ENCODE measurements at regions not wholly inside any gene's neighbourhood (a gene's known extent, or its start where the extent isn't known, plus 50 kb on each side); places are given as distances from the start of the nearest gene placed in this dataset.
A peak's percentile ranks its signal among the peaks of the same experiment; 100 is the strongest.

DNA sequence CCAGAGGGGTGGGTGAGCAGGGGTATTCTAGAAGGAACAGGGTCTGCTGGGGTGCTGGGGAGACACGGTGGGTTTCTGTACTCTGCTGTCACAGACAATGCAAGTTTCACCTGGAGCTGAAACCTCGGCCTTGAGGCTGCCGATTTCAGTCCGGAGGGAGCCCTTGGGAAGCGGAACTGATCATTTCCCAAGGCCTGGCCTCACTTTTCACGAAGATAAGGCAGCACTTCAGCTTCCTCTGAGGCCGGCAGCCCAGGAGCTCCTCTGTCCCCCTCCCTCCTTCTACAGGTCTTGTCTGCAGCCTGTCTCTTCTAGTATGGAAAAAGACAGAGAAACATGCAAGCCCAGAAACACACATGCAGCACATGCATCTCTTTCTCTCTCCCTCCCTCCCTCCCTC lies 242.1 kb downstream of the CDC5L start:
- WGBS (ENCODE audit: extremely low coverage, insufficient coverage, insufficient read length), result no CpG with 5 or more reads among the region's 7 CpGs

DNA sequence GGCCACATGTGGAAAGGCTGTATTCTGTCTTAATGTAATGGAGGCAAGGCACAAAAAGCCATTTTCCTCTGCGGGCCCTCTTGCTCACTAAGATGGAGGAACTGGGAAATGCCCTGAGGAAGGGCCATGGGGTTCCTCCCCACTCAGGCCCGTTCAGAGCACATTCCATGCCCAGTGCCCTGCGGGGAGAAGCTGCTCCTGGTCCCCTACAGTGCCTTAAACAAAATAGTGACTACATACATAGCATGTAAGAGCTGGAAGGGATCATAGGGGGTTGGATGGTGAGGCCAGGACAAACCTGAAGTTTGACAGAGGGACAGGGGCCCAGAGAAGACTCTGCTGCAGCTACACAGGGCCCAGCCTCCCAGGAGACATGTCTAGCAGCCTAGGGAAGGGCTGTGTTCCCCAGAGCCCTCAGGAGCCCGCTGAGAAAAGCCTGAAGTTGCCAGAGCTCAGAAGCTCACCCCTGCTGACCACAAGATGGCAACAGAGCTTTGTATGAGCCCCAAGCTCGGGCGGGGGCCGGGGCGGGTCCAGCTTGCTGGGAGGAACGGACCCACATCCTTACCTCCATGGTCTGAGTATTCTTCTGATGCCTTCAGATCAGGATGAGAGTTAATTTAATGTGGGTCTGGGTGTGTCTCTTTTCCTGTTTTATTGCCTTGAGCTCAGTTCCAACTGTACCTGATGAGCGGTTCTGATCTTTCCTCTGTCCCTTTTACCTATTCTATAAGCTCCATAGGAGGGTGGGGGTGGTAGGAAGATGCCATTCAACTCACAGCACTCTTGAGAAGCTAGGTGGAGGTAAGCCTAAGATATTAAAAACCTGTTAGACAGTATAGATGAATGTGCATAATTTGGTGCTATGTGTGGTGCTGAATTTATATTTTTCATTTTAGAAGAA lies 242.9 kb downstream of the CDC5L start:
- Histone ChIP-seq H4K12ac (ENCODE audit: low read depth, low read length) (no peak overlapping the region), H3K4me1 (ENCODE audit: control insufficient read depth in 1 of 2, insufficient read depth in 2 of 2, low read length in 2 of 2) (peaks cover 29 to 31% of the 10 kb centered on the region in 2 experiments), H2AK5ac (ENCODE audit: low read length) (peak overlapping the region; percentile 56), H2BK120ac (ENCODE audit: insufficient read depth, low read length, poor library complexity) (peak overlapping the region; percentile 79), H3K9ac (ENCODE audit: low read length) (no peak overlapping the region), H3K79me1 (ENCODE audit: low read length) (peaks cover 23% of the 10 kb centered on the region), H2BK5ac (ENCODE audit: low read depth, low read length, poor library complexity) (peak overlapping the region; percentile 66), H3K23ac (ENCODE audit: low read length) (no peak overlapping the region), H2BK12ac (ENCODE audit: low read length) (peak overlapping the region; percentile 81), H3K14ac (ENCODE audit: low read length) (peak overlapping the region; percentile 80), H3K27ac (ENCODE audit: low read depth, low read length) (peak overlapping the region; percentile 10), H3K27me3 (ENCODE audit: insufficient read depth, low read length) (no peaks in the 10 kb centered on the region), H3K9me3 (ENCODE audit: insufficient read depth, low read depth, low read length) (peaks cover 7% of the 10 kb centered on the region), H4K91ac (ENCODE audit: low read depth, low read length) (peak overlapping the region; percentile 92), H3K4me2 (ENCODE audit: low read length) (no peak overlapping the region), H3K79me2 (ENCODE audit: control insufficient read depth, insufficient read depth, low read length, poor library complexity) (no peaks in the 10 kb centered on the region), H3K4ac (ENCODE audit: low read depth, low read length) (peak overlapping the region; percentile 47), H4K8ac (ENCODE audit: low read depth, low read length) (peak overlapping the region; percentile 46), H3K36me3 (ENCODE audit: control insufficient read depth in 1 of 2, insufficient read depth in 2 of 2, low read length in 2 of 2) (no peaks in the 10 kb centered on the region), H3K4me3 (ENCODE audit: low read depth, low read length) (no peak overlapping the region), H2AFZ (ENCODE audit: insufficient read depth, low read length, poor library complexity) (peak overlapping the region; percentile 56), H3K18ac (ENCODE audit: low read length) (peak overlapping the region; percentile 82)
- no CpG with 5 or more reads among the region's 10 CpGs for WGBS (ENCODE audit: extremely low coverage, insufficient coverage, insufficient read length)
- peak; percentile 58 to 81 for DNase-seq

More for the DNA sequence above, 242.1 kb downstream of the CDC5L start:
- Histone ChIP-seq H3K4me3 (ENCODE audit: low read depth, low read length) (no peak overlapping the region), H3K4ac (ENCODE audit: low read depth, low read length) (no peak overlapping the region), H3K18ac (ENCODE audit: low read length) (peak overlapping the region; percentile 70), H4K12ac (ENCODE audit: low read depth, low read length) (peak overlapping the region; percentile 16), H2BK5ac (ENCODE audit: low read depth, low read length, poor library complexity) (peak overlapping the region; percentile 42), H2AFZ (ENCODE audit: insufficient read depth, low read length, poor library complexity) (peak overlapping the region; percentile 56), H3K23ac (ENCODE audit: low read length) (no peak overlapping the region), H2BK120ac (ENCODE audit: insufficient read depth, low read length, poor library complexity) (peak overlapping the region; percentile 61), H3K4me2 (ENCODE audit: low read length) (no peak overlapping the region), H3K9me3 (ENCODE audit: insufficient read depth, low read depth, low read length) (peaks cover 7% of the 10 kb centered on the region), H3K36me3 (ENCODE audit: control insufficient read depth in 1 of 2, insufficient read depth in 2 of 2, low read length in 2 of 2) (no peaks in the 10 kb centered on the region), H3K27me3 (ENCODE audit: insufficient read depth, low read length) (no peaks in the 10 kb centered on the region), H2AK5ac (ENCODE audit: low read length) (peak overlapping the region; percentile 88), H4K91ac (ENCODE audit: low read depth, low read length) (peak overlapping the region; percentile 86), H3K79me2 (ENCODE audit: control insufficient read depth, insufficient read depth, low read length, poor library complexity) (no peaks in the 10 kb centered on the region), H4K8ac (ENCODE audit: low read depth, low read length) (peak overlapping the region; percentile 57), H2BK12ac (ENCODE audit: low read length) (peak overlapping the region; percentile 80), H3K9ac (ENCODE audit: low read length) (no peak overlapping the region), H3K4me1 (ENCODE audit: control insufficient read depth in 1 of 2, insufficient read depth in 2 of 2, low read length in 2 of 2) (peaks cover 31 to 33% of the 10 kb centered on the region in 2 experiments), H3K27ac (ENCODE audit: low read depth, low read length) (peak overlapping the region; percentile 8), H3K79me1 (ENCODE audit: low read length) (peaks cover 23% of the 10 kb centered on the region), H3K14ac (ENCODE audit: low read length) (peak overlapping the region; percentile 88)
- no peak for DNase-seq

DNA sequence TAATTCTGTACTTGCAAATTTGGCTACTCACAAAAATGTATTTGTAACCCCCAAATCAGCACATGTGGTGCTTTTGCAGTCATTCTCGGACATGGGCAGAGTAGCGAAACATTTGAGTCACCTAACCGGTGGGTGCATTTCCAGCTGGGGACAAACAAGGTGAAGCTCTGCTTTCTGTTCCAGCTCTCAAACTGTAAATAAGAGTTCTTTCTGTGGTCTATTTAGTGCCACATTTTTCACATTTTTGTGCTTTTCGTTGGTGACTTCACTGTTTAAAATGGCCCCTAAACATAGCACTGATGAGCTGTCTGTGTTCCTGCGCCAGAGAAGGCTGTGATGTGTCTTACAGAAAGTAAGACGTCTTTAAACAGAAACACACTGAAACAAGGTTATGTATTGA lies 244.5 kb downstream of the CDC5L start:
- no peak overlapping the region for H4K12ac ChIP-seq (ENCODE audit: low read depth, low read length)
- no peak overlapping the region for H3K14ac ChIP-seq (ENCODE audit: low read length)
- WGBS (ENCODE audit: extremely low coverage, insufficient coverage, insufficient read length), result no CpG with 5 or more reads among the region's 6 CpGs
- H3K79me2 ChIP-seq (ENCODE audit: control insufficient read depth, insufficient read depth, low read length, poor library complexity), result no peaks in the 10 kb centered on the region
- H3K9ac ChIP-seq (ENCODE audit: low read length), result no peak overlapping the region
- no peaks in the 10 kb centered on the region for H3K27me3 ChIP-seq (ENCODE audit: insufficient read depth, low read length)
- peaks cover 19% of the 10 kb centered on the region for H3K79me1 ChIP-seq (ENCODE audit: low read length)
- no peak overlapping the region for H2BK5ac ChIP-seq (ENCODE audit: low read depth, low read length, poor library complexity)
- peaks cover 5% of the 10 kb centered on the region for H3K9me3 ChIP-seq (ENCODE audit: insufficient read depth, low read depth, low read length)
- no peaks in the 10 kb centered on the region for H3K36me3 ChIP-seq (ENCODE audit: control insufficient read depth in 1 of 2, insufficient read depth in 2 of 2, low read length in 2 of 2)
- H3K4me3 ChIP-seq (ENCODE audit: low read depth, low read length), result no peak overlapping the region
- no peak overlapping the region for H3K18ac ChIP-seq (ENCODE audit: low read length)
- H3K27ac ChIP-seq (ENCODE audit: low read depth, low read length), result peak overlapping the region; percentile 27
- no peak overlapping the region for H4K8ac ChIP-seq (ENCODE audit: low read depth, low read length)
- H3K4ac ChIP-seq (ENCODE audit: low read depth, low read length), result no peak overlapping the region
- H4K91ac ChIP-seq (ENCODE audit: low read depth, low read length), result no peak overlapping the region
- no peak overlapping the region for H2BK120ac ChIP-seq (ENCODE audit: insufficient read depth, low read length, poor library complexity)
- H2AK5ac ChIP-seq (ENCODE audit: low read length), result no peak overlapping the region
- no peak for DNase-seq
- no peak overlapping the region for H2AFZ ChIP-seq (ENCODE audit: insufficient read depth, low read length, poor library complexity)
- H3K4me1 ChIP-seq (ENCODE audit: control insufficient read depth in 1 of 2, insufficient read depth in 2 of 2, low read length in 2 of 2), result peaks cover 29% of the 10 kb centered on the region in 2 experiments
- H3K23ac ChIP-seq (ENCODE audit: low read length), result no peak overlapping the region
- H2BK12ac ChIP-seq (ENCODE audit: low read length), result no peak overlapping the region
- no peak overlapping the region for H3K4me2 ChIP-seq (ENCODE audit: low read length)

DNA sequence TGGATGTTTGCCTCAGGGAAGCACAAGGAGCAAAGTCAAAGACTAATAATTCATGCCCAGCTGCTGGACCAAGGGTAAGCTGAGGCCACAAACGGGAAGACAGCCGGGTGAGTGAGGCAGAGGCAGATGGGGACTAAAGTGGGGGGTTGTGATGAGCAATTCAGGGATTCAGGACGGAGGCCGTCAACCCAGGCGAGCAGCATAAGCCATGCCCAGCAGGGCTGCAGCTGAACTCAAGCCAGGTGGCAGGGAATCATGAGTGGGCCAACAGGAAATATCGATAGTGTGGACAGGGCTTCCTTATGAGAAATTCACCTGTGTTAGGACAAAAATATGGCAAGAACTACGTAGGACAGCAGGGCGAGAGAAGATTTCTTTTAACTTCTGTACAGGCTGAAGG lies 246.8 kb downstream of the CDC5L start:
- H3K79me2 ChIP-seq (ENCODE audit: control insufficient read depth, insufficient read depth, low read length, poor library complexity), result no peaks in the 10 kb centered on the region
- H3K27me3 ChIP-seq (ENCODE audit: insufficient read depth, low read length), result no peaks in the 10 kb centered on the region
- no peak overlapping the region for H2BK120ac ChIP-seq (ENCODE audit: insufficient read depth, low read length, poor library complexity)
- peak overlapping the region; percentile 74 for H2BK12ac ChIP-seq (ENCODE audit: low read length)
- no peak overlapping the region for H3K23ac ChIP-seq (ENCODE audit: low read length)
- no peak for DNase-seq
- H3K9ac ChIP-seq (ENCODE audit: low read length), result no peak overlapping the region
- no peak overlapping the region for H3K27ac ChIP-seq (ENCODE audit: low read depth, low read length)
- peaks cover 2% of the 10 kb centered on the region for H3K9me3 ChIP-seq (ENCODE audit: insufficient read depth, low read depth, low read length)
- no peak overlapping the region for H3K4ac ChIP-seq (ENCODE audit: low read depth, low read length)
- no CpG with 5 or more reads among the region's 8 CpGs for WGBS (ENCODE audit: extremely low coverage, insufficient coverage, insufficient read length)
- no peak overlapping the region for H4K12ac ChIP-seq (ENCODE audit: low read depth, low read length)
- peak overlapping the region; percentile 67 for H2AK5ac ChIP-seq (ENCODE audit: low read length)
- H3K14ac ChIP-seq (ENCODE audit: low read length), result no peak overlapping the region
- no peak overlapping the region for H3K4me2 ChIP-seq (ENCODE audit: low read length)
- peak overlapping the region; percentile 46 for H4K91ac ChIP-seq (ENCODE audit: low read depth, low read length)
- no peak overlapping the region for H2AFZ ChIP-seq (ENCODE audit: insufficient read depth, low read length, poor library complexity)
- H3K4me1 ChIP-seq (ENCODE audit: control insufficient read depth in 1 of 2, insufficient read depth in 2 of 2, low read length in 2 of 2), result peaks cover 20 to 21% of the 10 kb centered on the region in 2 experiments
- peak overlapping the region; percentile 18 for H4K8ac ChIP-seq (ENCODE audit: low read depth, low read length)
- H3K18ac ChIP-seq (ENCODE audit: low read length), result no peak overlapping the region
- no peaks in the 10 kb centered on the region for H3K36me3 ChIP-seq (ENCODE audit: control insufficient read depth in 1 of 2, insufficient read depth in 2 of 2, low read length in 2 of 2)
- H2BK5ac ChIP-seq (ENCODE audit: low read depth, low read length, poor library complexity), result no peak overlapping the region
- H3K4me3 ChIP-seq (ENCODE audit: low read depth, low read length), result no peak overlapping the region
- H3K79me1 ChIP-seq (ENCODE audit: low read length), result peaks cover 14% of the 10 kb centered on the region

Data from trophoblast cell (in vitro differentiated cells and primary cell).